ENCODE measurements at regions not wholly inside any gene's neighbourhood (a gene's known extent, or its start where the extent isn't known, plus 50 kb on each side); places are given as distances from the start of the nearest gene placed in this dataset.

DNA sequence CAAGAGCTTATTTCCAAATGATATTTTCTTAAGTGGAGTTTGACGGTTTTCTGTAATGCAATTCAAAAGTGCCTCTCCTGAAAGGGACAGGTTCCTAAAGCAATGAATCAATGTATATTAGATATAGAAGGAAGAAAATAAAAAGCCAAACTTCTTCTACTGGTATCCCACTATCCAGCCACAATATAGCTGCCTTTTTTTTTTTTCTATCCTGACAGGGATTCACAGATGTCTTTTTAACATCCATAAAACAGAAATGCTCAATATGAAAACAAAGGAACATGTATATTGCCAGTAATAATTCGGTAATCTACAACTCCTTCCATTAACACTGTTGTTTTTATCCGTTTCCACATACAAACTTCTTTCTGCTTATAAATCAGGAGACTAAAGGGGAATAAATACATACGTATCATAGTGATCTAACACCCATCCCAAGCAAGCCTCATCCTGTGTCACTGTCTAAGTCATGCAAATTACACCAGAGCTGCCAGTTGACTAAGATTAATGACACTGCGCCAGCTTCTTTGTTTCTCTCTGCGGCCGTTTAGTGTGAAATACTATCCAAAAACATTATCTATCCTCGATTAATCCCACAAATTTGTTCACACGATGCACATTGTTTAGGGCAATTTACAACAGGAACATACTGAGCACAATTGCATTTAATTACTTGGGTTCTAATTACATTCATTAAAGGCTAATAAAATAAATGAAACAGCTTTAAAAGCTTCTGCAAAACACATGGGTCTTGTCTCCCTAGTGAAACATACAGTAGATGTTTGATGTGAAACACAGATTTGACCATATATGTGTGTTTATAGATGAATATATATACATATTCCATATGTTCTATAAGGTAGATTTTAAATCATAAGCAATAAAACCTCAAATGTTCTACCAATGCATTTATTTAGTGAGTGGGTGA, 51.9 kb upstream of the CDIN1 start:
- DNase-seq (ENCODE audit: low spot score) = peak; percentile 15

DNA sequence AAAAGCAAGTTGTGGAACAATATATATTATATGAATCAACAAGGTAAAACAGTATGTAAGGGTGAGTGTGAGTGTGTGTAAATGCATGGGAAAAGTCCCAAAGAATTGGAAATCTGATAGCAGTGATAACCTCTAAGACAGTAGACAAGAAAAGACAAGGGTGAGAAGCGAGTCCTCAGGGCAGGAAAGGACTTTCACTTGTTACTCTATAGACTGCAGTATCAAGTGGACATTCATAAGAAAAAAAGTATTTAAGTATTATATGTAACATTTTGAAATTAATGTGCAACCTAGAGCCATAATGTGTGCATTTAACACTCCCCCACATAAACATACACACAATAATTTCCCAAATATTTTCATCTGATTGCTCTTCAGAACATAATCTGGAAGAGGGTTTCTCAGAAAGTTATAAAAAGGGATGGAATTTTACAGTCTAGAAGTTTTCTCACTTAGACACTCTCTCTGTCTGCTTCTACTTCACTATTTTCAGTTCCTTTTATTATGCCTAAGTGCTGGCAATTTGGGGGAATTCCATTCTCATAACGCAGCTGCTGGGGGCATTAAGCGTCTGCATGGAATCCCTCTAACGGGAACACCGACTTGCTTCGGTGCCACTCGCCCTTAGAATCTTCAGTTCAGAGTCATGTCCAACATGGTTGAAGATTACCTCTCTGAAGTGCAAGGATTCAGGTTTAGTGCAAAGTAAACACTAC, 50.0 kb upstream of the CDIN1 start:
- no peak for DNase-seq (ENCODE audit: low spot score)

Measured in D341Med (cell line).